Ecto neural progenitor cell (in vitro differentiated cells): ENCODE measurements at regions not wholly inside any gene's neighbourhood (a gene's known extent, or its start where the extent isn't known, plus 50 kb on each side); places are given as distances from the start of the nearest gene placed in this dataset.
"Not testable (repeated sequence)": the region's sequence is repeated elsewhere in the genome, so short reads cannot be mapped to it uniquely, and the experiment has no call there.

Source experiments
- DNase-seq: peaks from one replicate; pipeline ENCODE4 v3.0.0-alpha.2; 2018; ENCODE audit warnings: low spot score

DNA sequence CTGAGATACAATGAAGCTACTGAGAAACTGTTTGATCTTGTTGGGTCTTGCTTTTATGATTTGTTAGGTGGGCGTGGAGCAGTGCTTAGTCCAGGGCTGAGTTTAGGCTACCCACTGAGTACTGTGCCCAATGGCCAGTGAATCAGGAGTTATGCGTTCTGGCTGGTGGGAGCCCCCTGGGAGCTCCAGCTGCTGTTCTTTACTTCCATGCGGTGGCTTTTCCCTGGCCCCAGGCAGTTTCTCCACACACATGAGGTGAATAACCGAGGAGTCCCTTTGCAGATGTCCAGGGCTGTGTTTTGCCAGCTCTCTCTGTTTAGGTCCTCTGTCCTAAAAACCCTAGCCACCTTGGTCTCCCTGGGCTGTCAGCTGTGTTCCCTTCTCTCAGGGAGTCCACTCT lies 106.5 kb downstream of the KLF13 start:
- DNase-seq = no peak

DNA sequence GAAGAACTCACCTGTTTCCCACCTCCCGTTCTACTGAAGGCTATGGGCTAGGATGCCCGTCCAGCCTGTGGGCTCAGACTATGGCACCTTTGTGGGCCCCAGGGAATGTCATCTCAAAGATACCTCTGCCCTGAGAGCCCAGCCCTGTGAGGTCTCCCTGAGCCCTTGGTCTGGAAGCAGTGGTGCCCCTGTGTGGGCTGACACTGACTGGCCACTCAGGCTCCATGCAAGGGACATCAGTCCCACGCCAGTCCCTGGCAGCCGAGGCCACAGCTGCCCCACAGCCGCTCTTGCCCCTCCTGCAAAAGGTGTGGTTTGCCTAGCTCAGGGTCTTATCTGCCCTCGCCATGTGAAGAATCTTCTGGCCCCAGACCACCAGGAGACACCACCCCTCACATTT lies 106.9 kb downstream of the KLF13 start:
- DNase-seq = no peak

GRCh38 chr15:31434275-31434587 lies 107.6 kb downstream of the KLF13 start:
- DNase-seq = no peak

- no peak for DNase-seq
These were observed 108.1 kb downstream of the KLF13 start for GRCh38 chr15:31434588-31435260.

DNA sequence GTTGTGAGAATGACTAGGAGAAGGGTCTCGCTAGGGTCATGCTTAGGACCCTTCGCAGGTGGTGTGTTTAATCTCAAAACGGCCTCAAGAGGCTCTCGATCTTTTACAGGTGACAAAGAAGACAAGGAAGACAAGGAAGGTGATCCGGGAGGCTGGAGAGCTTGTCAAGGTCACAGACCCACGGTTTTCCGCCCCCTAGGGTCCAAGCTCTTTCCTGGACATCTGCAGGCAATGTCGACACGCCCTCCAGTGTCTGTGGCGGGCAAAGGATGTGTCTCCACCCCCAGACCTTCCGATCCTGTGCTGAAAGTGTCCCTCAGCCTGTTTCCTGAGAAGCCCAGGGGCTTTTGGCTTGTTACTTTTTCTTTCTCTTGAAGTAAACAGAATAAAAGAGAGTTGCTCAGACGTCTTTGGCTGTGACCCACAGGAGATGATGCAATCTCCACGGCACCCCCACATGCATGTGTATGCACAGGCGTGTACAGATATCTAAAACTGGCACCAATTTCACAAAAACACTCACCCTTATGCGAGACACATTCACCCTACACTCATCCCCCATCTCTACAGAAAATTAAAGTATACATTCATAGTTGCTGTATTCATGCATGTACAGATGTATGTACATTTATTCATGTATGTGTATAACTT lies 108.8 kb downstream of the KLF13 start:
- peak; percentile 73 for DNase-seq

DNA sequence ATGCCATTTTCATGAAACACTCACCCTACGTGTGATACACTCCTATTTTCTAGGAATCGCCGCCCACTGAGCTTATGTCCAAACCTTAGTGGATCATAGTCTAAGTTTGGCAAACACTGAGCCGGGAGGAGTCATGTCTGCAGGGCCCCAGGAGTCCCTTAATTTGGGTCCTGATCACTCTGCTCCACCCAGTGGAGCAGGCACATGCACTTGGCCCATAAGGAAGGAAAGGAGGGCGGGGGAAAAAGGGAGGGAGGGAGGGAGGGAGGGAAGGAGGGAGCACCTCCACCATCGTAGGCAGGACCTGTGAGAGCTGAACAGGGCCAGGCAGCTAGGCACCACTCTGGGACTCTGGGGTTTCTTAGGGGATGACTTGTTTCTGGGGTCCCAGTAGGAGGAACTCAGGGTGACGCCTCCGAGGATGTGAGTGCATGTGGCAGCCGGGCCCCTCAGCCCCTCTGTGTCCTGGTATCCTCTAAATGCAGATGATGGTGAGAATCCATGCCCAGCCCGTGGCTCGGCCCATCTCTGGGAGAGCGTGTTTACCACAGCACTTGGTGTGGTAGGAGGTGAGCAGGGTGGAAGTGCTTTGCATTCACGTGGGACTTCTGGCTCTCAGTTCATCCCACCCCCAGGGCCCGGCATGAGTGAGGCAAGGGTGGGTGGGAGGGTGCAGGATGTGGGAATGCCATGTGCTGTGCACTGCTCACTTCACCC lies 109.4 kb downstream of the KLF13 start:
- DNase-seq = no peak

- DNase-seq = no peak
These were observed 111.1 kb downstream of the KLF13 start for GRCh38 chr15:31437686-31438085.

GRCh38 chr15:31438601-31439265 lies 112.1 kb downstream of the KLF13 start:
- DNase-seq = no peak

DNA sequence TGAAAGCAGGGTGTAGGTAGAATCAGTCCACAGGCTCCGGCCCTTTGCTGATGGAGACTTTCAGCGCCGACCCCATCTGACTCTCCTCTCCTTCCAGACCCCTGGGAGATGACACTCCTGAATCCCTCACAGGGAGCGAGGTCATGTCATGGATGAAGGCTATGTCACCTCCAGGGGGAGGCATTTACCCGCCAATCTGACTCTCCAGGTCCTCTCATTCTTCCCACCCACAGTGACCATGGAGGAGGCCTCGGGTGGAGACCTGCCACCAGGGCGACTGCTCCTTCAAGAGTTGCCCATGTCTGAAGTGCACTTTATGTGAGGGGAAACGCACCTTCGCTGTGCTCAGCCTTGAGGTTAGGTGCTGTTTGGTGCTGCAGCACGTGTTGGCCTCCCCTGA lies 112.7 kb downstream of the KLF13 start:
- no peak for DNase-seq

DNA sequence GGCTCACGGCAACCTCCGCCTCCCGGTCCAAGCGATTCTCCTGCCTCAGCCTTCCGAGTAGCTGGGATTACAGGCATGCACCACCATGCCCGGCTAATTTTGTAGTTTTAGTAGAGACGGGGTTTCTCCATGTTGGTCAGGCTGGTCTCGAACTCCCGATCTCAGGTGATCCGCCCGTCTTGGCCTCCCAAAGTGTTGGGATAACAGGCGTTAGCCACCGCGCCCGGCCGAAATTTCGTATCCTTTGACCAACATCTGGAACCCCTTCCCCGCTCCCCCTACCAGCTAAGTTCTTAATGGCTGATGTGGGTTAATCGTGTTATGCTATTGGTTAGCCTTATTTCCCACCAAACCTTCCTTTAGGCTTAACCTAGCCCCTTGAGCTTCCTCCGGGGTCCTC lies 113.6 kb downstream of the KLF13 start:
- DNase-seq = not testable (repeated sequence)

DNA sequence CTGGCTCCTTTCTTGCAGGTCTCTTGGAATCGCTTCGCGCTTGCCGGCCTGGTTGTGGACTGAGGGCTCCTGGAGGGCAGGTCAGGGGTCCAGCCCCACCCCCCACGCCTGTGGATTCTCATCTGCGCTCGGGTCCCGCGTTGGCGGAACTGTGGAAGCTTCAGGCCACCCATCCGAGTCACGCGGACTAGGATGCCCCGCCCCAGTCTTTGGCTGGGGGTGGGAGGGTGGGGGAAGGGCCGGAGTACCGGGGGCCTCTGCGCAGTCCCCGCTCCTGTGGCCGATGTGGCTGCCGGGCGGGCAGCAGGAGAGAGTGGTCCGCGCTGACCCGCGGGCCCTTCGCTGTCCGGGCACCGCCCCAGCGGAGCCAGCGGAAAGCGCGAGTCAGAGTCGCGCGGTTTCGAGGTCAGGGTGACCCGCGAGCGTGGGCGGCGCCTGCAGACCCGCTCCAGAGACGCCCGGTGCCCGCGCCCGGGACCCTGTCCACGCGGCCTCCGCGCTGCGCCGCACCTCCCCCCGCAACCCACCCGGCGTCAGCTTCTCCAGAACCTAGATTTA lies 114.2 kb downstream of the KLF13 start:
- DNase-seq = no peak

GRCh38 chr15:31442226-31442625 lies 115.6 kb downstream of the KLF13 start:
- no peak for DNase-seq

GRCh38 chr15:31442699-31443111 lies 116.1 kb downstream of the KLF13 start:
- DNase-seq = no peak

GRCh38 chr15:31444844-31445243 lies 118.2 kb downstream of the KLF13 start:
- no peak for DNase-seq

GRCh38 chr15:31446546-31446945 lies 119.9 kb downstream of the KLF13 start:
- no peak for DNase-seq

- DNase-seq = no peak
These were observed 121.4 kb downstream of the KLF13 start for GRCh38 chr15:31447931-31448634.

DNA sequence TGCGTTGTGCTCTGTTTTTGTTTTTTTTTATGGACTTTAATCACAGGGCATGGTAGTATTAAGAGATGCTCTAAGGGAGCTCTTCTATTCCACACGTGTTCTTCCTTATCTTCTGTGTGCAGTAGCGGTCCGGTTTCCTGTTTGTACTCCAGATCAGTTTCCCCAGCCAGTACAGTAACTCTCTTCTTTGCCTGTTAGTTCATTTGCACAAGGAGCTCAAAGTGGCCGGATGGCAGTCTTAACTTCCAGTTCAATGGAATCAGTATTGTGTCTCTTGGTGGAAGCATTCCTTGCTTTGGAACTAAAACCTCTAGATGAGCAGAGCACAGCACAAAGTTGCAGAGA lies 122.0 kb downstream of the KLF13 start:
- no peak for DNase-seq

DNA sequence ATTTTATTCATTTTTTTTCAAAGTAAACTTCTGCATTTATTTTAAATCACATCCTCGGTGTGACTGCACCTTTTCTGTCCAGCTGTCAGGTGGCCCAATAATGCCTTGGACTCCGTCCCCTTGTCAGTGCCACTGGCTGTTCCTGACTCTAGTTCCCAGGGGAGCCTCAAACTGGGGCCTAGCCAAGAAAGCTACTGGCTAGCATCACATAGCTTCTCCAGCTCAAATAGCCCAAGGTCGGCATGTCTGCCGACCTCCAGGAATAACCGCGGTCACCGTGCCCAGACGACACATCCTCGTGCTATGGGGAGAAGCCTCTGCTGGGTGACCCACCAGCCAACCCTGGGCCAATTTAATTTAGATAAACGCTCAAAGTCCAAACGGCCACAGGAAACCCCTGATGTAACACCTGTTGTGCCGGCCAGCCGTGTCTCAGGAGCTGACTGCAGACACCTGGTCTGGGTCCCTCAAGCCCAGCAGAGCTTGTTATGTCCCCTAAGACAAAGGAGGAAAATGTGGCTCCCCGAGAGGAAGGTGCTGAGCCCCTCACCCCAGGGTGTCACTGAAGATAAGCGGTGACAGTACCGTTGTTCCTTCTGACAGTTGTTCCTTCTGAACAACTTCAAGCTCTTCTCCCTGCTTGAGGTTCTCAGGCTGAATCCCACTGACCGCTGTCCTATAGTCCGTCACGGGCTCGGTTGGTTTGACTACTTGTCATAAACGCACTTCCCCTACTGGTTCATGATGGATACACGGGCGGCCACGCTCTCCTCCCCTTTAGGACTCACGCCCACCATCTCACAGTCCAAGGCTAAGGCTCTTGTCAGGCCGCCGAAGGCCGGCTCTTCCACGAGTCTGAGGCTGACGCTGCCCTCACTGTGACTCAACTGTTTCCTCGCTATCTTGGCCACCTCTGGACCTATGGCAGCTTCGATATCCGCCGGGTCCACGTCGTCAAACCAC lies 126.2 kb downstream of the KLF13 start:
- no peak for DNase-seq

GRCh38 chr15:31453558-31454318 lies 127.1 kb downstream of the KLF13 start:
- DNase-seq = no peak

GRCh38 chr15:31455499-31455898 lies 128.9 kb downstream of the KLF13 start:
- no peak for DNase-seq
